Progenitor cell of endocrine pancreas (in vitro differentiated cells): ENCODE measurements at regions not wholly inside any gene's neighbourhood (a gene's known extent, or its start where the extent isn't known, plus 50 kb on each side); places are given as distances from the start of the nearest gene placed in this dataset.

ENCODE experiments used
- DNase-seq: peaks from one replicate; pipeline ENCODE4 v3.0.0; 2021; ENCODE audit warnings: low spot score; ENCODE audit not compliant: unreplicated experiment
- H3K27ac Mint-ChIP-seq: 2 replicates; pipeline ENCODE4 v1.8.0; 2021; ENCODE audit warnings: mild to moderate bottlenecking, moderate library complexity, mixed read lengths
- H3K27me3 Mint-ChIP-seq: 2 replicates; pipeline ENCODE4 v1.8.0; 2021; ENCODE audit warnings: mixed read lengths
- H3K36me3 Mint-ChIP-seq: 2 replicates; pipeline ENCODE4 v1.8.0; 2022; ENCODE audit warnings: mixed read lengths; ENCODE audit not compliant: insufficient read depth
- H3K4me1 Mint-ChIP-seq: 2 replicates; pipeline ENCODE4 v1.8.0; 2021; ENCODE audit warnings: low read depth, mixed read lengths
- H3K4me3 Mint-ChIP-seq: 2 replicates; pipeline ENCODE4 v1.8.0; 2021; ENCODE audit warnings: low read depth, mild to moderate bottlenecking, moderate library complexity, mixed read lengths
- H3K9me3 Mint-ChIP-seq: 2 replicates; pipeline ENCODE4 v1.8.0; 2021; ENCODE audit warnings: low read depth, mixed read lengths
- TF ChIP-seq, protein P1 (sequence below): fragments of 200-600 bp; sonication (generic); IDR thresholded peaks from one replicate; pipeline ENCODE4 v1.5.0; 2021; ENCODE audit warnings: antibody characterized with exemption, mild to moderate bottlenecking; ENCODE audit not compliant: unreplicated experiment

DNA sequence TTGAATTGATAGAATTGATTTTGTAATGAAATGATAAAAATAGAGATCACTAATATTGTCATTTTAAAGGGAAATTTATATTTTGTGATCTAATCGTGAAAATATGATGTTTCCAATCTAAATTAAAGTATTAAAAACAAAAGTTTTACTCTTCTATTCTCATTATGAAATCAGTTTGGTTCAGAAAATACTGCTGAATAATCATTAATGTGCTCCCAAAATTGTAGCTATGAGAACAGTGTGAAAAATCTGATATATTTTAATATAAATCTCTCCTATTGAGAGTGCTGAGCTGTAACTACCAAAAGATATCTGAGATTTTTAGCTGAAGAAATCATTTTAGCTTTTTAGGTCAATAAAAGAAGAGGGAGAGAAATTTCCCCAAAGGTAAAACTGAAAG lies 287.5 kb upstream of the ANO3 start:
- Mint-ChIP-seq H3K27ac (no peak overlapping the region), H3K4me1 (no peaks in the 10 kb centered on the region), H3K27me3 (no peaks in the 10 kb centered on the region), H3K36me3 (no peaks in the 10 kb centered on the region), H3K4me3 (no peak overlapping the region), H3K9me3 (no peaks in the 10 kb centered on the region)
- TF ChIP-seq, protein P1, sequence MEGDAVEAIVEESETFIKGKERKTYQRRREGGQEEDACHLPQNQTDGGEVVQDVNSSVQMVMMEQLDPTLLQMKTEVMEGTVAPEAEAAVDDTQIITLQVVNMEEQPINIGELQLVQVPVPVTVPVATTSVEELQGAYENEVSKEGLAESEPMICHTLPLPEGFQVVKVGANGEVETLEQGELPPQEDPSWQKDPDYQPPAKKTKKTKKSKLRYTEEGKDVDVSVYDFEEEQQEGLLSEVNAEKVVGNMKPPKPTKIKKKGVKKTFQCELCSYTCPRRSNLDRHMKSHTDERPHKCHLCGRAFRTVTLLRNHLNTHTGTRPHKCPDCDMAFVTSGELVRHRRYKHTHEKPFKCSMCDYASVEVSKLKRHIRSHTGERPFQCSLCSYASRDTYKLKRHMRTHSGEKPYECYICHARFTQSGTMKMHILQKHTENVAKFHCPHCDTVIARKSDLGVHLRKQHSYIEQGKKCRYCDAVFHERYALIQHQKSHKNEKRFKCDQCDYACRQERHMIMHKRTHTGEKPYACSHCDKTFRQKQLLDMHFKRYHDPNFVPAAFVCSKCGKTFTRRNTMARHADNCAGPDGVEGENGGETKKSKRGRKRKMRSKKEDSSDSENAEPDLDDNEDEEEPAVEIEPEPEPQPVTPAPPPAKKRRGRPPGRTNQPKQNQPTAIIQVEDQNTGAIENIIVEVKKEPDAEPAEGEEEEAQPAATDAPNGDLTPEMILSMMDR, result no peak
- DNase-seq, result no peak

DNA sequence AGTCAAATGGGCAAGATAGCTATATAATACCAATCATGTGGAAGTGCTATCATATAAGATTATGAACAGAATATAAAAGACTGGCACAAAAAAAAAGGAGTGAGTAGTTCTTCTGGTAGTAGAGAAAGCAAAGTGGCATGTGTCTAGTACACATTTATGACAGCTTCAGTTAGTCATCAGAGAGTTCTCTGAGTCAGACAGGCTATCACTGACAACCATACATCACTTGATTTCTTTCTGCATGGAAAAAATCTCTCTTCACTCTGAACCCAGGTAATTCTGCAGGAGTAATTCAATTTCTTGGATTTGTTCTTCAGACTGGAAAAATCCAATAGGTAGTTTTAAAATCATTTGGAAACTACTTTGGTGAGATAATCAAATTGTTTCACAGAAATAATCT lies 286.8 kb upstream of the ANO3 start:
- TF ChIP-seq, protein P1, result no peak
- Mint-ChIP-seq H3K4me1 (no peaks in the 10 kb centered on the region), H3K27me3 (no peaks in the 10 kb centered on the region)

DNA sequence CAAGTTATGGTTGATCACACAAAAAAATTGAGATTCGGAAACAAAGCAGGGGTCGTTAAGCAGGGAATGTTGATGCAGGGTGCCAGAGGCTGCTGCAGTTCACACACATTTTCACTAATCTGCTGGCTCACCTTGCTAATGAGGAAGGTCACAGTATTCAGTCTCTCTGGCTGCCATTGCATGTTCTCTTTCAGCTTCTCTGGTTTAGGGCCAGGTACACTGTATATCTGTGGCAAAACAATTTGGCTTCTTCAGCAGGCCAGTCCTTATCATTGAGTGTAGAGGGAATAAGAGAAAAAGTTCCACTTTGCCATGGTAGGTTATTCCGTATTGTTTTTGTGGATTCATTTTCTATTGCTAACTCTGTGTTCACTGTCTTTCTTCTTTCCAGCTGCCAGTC lies 283.7 kb upstream of the ANO3 start:
- Mint-ChIP-seq H3K9me3 (no peaks in the 10 kb centered on the region), H3K36me3 (no peaks in the 10 kb centered on the region), H3K4me1 (no peaks in the 10 kb centered on the region), H3K4me3 (no peak overlapping the region), H3K27me3 (no peaks in the 10 kb centered on the region), H3K27ac (no peak overlapping the region)
- TF ChIP-seq, protein P1, result no peak
- DNase-seq, result no peak

More for the DNA sequence above, 286.8 kb upstream of the ANO3 start:
- Mint-ChIP-seq H3K27ac (no peak overlapping the region), H3K9me3 (no peaks in the 10 kb centered on the region), H3K4me3 (no peak overlapping the region), H3K36me3 (no peaks in the 10 kb centered on the region)
- DNase-seq, result no peak

DNA sequence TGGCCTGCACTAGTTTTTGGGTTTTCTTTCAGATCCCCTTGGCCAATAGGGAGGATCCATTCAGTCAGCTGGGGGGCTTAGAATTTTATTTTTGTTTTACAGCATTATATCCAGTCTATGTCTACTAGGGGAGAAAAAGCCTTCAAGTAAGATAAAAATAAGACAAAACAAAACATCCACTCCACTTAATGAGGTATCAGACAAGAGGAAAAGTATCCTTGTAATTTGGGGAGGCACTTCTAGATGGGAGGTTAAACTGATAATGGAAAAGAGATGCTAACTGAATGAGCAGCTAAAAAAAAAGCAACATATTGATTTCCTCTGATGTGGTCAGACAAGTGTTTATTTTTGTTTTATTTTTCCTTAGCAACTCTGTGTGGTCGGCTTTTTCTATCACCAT lies 278.0 kb upstream of the ANO3 start:
- H3K27me3 Mint-ChIP-seq, result no peaks in the 10 kb centered on the region
- no peaks in the 10 kb centered on the region for H3K36me3 Mint-ChIP-seq
- no peaks in the 10 kb centered on the region for H3K9me3 Mint-ChIP-seq
- TF ChIP-seq, protein P1, result no peak
- H3K27ac Mint-ChIP-seq, result no peak overlapping the region
- H3K4me1 Mint-ChIP-seq, result no peaks in the 10 kb centered on the region
- H3K4me3 Mint-ChIP-seq, result no peak overlapping the region
- DNase-seq, result no peak

DNA sequence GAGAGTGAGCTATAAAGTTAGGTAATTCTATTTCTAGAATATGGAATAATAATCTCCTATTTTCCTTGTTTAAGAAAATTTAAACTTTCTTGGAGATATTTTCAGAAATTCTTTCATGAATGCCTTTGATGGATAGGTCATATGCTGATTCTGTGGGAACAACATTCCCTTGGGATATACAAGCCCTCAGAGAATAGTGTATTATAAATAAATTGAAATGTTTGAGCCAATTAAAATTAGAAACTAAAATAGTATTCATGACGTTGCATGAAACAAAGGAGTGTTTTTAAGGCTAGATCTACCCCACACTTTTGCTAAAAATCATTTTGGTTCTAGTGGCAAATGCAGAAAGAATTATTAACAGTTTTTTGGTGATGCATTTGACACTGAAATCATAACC lies 269.3 kb upstream of the ANO3 start:
- H3K9me3 Mint-ChIP-seq, result no peaks in the 10 kb centered on the region
- H3K27me3 Mint-ChIP-seq, result no peaks in the 10 kb centered on the region
- no peak overlapping the region for H3K4me3 Mint-ChIP-seq
- no peaks in the 10 kb centered on the region for H3K4me1 Mint-ChIP-seq
- DNase-seq, result no peak
- no peak overlapping the region for H3K27ac Mint-ChIP-seq
- TF ChIP-seq, protein P1, result no peak
- H3K36me3 Mint-ChIP-seq, result no peaks in the 10 kb centered on the region
